ENCODE measurements at regions not wholly inside any gene's neighbourhood (a gene's known extent, or its start where the extent isn't known, plus 50 kb on each side); places are given as distances from the start of the nearest gene placed in this dataset.

GRCh38 chr1:182275271-182275670 lies 116.3 kb downstream of the GLUL start:
- TF ChIP-seq, protein P1, sequence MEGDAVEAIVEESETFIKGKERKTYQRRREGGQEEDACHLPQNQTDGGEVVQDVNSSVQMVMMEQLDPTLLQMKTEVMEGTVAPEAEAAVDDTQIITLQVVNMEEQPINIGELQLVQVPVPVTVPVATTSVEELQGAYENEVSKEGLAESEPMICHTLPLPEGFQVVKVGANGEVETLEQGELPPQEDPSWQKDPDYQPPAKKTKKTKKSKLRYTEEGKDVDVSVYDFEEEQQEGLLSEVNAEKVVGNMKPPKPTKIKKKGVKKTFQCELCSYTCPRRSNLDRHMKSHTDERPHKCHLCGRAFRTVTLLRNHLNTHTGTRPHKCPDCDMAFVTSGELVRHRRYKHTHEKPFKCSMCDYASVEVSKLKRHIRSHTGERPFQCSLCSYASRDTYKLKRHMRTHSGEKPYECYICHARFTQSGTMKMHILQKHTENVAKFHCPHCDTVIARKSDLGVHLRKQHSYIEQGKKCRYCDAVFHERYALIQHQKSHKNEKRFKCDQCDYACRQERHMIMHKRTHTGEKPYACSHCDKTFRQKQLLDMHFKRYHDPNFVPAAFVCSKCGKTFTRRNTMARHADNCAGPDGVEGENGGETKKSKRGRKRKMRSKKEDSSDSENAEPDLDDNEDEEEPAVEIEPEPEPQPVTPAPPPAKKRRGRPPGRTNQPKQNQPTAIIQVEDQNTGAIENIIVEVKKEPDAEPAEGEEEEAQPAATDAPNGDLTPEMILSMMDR (IDR thresholded peaks at IDR 0.05), result no peak
- TF ChIP-seq POLR2A (IDR thresholded peaks at IDR 0.05) (no peak), EP300 (IDR thresholded peaks at IDR 0.05) (no peak)

Data from ovary (tissue), 3 donors.